ENCODE measurements at regions not wholly inside any gene's neighbourhood (a gene's known extent, or its start where the extent isn't known, plus 50 kb on each side); places are given as distances from the start of the nearest gene placed in this dataset.

DNA sequence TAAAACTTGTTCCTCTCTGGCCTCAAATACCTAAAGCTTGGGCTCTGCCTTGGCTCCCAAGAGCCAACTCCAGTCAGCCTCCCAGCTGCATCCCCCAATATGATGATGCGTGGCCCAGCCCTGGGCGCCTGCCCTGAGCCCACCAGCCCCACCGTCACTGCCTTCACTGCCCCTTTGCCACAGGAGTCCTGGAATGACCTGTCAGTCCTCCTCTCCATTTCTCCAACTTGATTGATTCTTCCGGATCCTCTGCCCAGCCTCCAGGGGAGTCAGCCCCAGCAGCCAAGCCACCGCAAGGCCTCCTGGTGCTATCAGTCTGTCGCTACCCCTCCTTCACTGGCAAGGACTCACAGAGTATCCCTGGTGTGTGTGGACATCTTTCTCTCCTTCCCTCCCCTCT is 96.7 kb upstream of the PMEPA1 start:
- DNase-seq (ENCODE audit: low read depth), result no peak
- no peak overlapping the region for H3K4me3 ChIP-seq (ENCODE audit: low read length)
- no peak for TF ChIP-seq CTCF (IDR thresholded peaks at IDR 0.05; ENCODE audit: insufficient read depth, low read depth, low read length, missing control alignments)

GRCh38 chr20:57805747-57806146 is 95.9 kb upstream of the PMEPA1 start:
- TF ChIP-seq CTCF (IDR thresholded peaks at IDR 0.05; ENCODE audit: insufficient read depth, low read depth, low read length, missing control alignments), result no peak
- no peak for DNase-seq (ENCODE audit: low read depth)
- no peak overlapping the region for H3K4me3 ChIP-seq (ENCODE audit: low read length)

GRCh38 chr20:57804470-57805250 is 94.8 kb upstream of the PMEPA1 start:
- no peak for DNase-seq (ENCODE audit: low read depth)
- H3K4me3 ChIP-seq (ENCODE audit: low read length), result no peak overlapping the region
- no peak for TF ChIP-seq CTCF (IDR thresholded peaks at IDR 0.05; ENCODE audit: insufficient read depth, low read depth, low read length, missing control alignments)

DNA sequence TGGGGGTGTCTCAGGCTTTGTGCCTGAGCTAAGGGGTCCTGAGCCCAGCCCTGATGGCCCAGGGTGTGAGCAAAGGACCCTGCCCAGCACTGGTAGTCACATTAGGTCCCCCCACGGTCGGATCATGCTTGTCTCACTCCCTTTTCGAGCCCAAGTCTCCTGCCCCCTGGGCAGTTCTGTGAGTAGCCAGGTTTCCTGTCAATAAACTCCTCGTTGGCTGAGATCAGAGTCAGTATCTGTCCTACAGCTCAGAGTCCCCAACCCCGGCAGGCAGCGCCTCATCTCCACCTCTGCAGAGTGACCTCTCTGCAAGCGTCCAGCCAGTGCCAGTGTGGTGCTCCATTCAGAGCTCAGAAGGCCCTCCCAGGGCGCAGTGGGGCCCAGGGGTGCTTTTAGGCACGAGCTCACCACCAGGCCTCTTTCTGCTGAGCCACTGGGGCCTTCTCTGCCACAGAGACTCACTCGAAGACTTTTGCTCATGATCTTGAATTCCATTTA is 93.7 kb upstream of the PMEPA1 start:
- DNase-seq (ENCODE audit: low read depth), result no peak
- no peak for TF ChIP-seq CTCF (IDR thresholded peaks at IDR 0.05; ENCODE audit: insufficient read depth, low read depth, low read length, missing control alignments)
- H3K4me3 ChIP-seq (ENCODE audit: low read length), result no peak overlapping the region

- no peak for TF ChIP-seq CTCF (IDR thresholded peaks at IDR 0.05; ENCODE audit: insufficient read depth, low read depth, low read length, missing control alignments)
- no peak for DNase-seq (ENCODE audit: low read depth)
- H3K4me3 ChIP-seq (ENCODE audit: low read length), result no peak overlapping the region
Measured at GRCh38 chr20:57802765-57803507, 93.1 kb upstream of the PMEPA1 start.

GRCh38 chr20:57801581-57801980 is 91.8 kb upstream of the PMEPA1 start:
- DNase-seq (ENCODE audit: low read depth), result no peak
- no peak for TF ChIP-seq CTCF (IDR thresholded peaks at IDR 0.05; ENCODE audit: insufficient read depth, low read depth, low read length, missing control alignments)
- H3K4me3 ChIP-seq (ENCODE audit: low read length), result no peak overlapping the region
